ENCODE measurements at regions not wholly inside any gene's neighbourhood (a gene's known extent, or its start where the extent isn't known, plus 50 kb on each side); places are given as distances from the start of the nearest gene placed in this dataset.

DNA sequence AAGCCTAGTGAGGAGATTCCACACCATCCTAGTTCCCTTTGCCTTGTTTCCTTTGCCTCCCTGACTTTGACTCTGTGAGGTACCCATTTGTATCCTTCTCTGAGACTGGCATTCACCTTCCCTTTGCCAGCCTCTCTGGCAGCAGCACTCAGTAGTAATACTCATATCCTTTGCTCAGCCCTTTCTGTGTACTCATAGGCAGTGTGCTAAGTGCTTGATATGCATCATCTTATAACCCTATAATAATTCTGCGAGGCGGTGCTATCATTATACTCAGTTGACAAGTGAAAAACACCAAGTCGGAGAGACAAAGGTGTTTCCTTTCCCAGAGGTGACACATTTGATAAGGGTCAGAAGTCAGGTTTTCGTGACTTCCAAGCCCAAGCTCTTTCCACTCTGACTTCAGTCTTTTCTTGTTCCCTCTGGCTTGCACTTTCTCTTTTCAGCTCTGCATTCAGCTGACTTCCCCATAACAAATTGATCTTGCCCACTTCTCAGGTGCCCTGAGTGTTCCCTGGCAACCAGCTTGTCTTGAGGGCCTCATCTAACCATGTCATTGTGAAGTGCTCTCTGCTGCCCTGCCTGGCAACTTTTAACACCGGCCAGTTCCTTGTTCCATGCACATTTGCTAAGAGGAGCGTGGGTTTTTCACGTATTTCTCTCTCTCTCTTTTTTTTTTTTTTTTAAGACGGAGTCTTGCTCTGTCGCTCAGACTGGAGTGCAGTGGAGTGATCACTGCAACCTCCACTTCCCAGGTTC lies 94.5 kb upstream of the UPP2 start:
- DNase-seq, result no peak

GRCh38 chr2:158004126-158004764 lies 97.4 kb upstream of the UPP2 start:
- DNase-seq, result no peak

GRCh38 chr2:158002079-158002478 lies 99.6 kb upstream of the UPP2 start:
- DNase-seq, result no peak

GRCh38 chr2:157996799-157997198 lies 104.9 kb upstream of the UPP2 start:
- no peak for DNase-seq

- DNase-seq, result no peak
Measured at GRCh38 chr2:157995117-157995516, 106.6 kb upstream of the UPP2 start.

- DNase-seq, result no peak
Measured at GRCh38 chr2:157991932-157992331, 109.7 kb upstream of the UPP2 start.

DNA sequence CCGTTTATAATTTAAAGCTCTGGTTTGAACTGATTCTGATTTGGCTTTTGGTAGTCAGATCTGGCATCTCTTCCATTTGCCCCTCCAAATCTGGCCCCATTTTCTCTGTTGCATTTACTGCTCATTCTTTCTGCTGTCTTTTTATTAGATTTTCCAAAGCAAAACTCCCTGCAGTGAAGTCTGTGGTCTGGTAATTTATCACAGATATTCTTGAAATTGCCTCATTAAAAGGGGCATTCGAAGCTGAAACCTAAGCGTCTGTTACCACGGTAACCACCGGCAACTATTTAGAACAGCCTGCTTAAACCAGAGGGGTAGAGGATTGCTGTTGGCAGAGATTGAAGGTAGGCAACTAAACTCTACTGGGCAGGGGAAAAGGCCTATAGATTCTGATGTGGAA lies 111.5 kb upstream of the UPP2 start:
- DNase-seq, result no peak

GRCh38 chr2:157989227-157989626 lies 112.4 kb upstream of the UPP2 start:
- DNase-seq, result no peak

DNA sequence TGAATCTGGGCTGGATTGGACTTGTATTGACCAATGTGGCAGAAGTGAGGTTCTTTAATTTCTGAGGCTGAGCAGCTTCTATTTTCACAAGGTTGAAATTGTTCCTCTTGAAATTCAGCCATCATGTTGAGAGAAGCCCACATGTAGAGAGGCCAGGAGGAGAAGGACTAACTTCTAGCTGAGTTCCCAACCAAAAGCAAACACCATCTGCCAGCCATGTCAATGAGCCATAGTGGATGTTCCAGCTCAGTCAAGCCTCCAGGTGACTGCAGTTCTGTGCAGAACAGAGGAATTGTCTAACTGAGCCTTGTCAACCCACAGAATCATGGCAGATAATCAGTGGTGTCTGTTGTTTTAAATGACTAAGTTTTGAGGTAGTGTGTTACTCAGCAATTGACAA lies 110.6 kb upstream of the ACVR1 start:
- DNase-seq, result no peak

DNA sequence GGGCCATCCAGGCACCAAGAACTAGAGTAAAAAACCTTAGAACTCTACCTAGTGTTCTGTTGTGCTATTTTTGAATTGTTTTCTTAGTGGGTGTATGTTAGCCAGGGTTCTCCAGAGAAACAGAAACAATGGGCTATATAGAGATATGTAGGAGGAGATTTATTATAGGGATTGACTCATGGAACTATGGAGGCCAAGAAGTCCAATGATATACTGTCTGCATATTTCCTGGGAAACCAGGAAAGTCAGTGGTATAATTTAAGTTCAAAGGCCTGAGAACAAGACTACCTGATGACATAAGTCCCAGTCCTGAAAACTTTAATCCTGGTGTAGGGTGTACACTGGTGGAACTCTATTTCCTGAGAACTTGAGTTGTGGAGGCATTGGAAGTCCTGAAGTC lies 108.7 kb upstream of the ACVR1 start:
- DNase-seq, result no peak

- DNase-seq, result no peak
Measured at GRCh38 chr2:157980020-157980419, 103.9 kb upstream of the ACVR1 start.

DNA sequence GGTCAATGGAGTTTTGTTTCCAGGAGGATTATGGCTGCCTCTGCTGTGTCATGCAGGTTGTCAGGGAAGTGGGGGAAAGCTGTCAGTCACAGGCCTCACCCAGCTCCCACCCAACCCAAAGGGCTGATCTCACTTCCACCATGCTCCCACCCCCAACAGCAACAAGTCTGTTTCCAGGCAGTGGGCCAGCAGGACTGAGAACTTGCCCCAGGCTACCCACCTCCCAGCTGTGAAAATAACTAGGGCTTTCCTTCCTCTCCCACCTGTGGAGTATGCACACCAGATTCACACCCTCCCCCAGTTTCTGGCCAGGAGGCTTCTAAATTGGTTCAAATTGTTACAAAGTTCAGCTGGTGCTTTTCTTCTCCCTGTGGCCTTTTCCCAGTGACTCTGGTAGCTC lies 95.6 kb upstream of the ACVR1 start:
- no peak for DNase-seq

DNA sequence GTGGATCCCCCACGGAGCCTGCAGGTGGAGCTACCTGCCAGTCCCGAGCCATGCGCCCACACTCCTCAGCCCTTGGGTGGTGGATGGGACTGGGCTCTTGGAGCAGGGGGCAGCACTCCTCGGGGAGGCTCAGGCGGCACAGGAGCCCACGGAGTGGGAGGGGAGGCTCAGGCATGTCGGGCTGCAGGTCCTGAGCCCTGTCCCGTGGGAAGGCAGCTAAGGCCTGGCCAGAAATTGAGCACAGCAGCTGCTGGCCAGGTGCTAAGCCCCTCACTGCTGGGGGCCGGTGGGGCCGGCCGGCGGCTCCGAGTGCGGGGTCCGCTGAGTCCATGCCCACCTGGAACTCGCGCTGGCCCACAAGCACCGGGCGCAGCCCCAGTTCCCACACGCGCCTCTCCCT lies 91.7 kb upstream of the ACVR1 start:
- no peak for DNase-seq

- no peak for DNase-seq
Measured at GRCh38 chr2:157959249-157959648, 83.1 kb upstream of the ACVR1 start.

- DNase-seq, result no peak
Measured at GRCh38 chr2:157957596-157957995, 81.5 kb upstream of the ACVR1 start.

GRCh38 chr2:157952558-157952957 lies 76.4 kb upstream of the ACVR1 start:
- no peak for DNase-seq

DNA sequence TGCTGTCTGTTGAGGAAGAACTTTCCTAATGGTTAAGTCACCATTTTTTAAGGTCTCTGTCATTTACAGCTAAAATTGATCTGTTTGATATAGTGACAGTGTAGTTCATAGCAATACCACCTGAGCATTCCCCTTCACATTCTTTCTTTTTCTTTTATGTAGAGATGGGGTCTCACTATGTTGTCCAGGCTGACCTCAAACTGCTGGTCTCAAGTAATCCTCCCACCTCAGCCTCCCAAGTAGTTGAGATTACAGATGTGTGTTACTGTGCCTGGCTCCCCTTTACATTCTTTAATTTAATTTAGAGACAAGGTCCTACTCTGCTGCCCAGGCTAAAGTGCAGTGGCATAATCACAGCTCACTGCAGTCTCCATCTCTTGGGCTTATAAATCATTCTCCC lies 72.7 kb upstream of the ACVR1 start:
- no peak for DNase-seq

DNA sequence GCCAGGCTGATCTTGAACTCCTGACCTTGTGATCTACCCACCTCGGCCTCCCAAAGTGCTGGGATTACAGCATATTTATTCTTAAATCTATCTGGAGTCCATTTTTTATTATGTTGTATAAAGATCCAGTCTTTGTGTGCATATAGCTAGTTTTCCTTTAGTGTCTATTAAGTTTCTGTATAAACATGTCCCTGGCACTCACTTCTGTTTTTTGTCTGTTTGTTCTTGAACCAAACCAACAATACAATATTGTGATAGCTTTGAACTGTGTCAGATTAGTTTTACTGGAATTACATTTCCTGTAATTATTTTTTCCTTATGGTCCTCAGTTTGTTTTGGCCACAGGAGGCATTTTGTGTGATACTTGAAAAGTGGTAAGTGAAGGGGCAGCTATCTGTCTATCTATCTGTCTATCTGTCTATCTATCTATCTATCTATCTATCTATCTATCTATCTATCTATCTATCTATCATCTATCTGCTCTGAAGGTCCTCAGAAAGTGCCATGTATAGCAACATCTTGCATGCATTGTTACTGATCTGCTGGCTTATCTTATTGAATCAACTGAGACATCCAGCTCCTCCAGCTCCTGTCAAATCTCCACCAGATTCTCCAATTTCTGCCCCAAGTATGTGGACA lies 70.9 kb upstream of the ACVR1 start:
- no peak for DNase-seq

DNA sequence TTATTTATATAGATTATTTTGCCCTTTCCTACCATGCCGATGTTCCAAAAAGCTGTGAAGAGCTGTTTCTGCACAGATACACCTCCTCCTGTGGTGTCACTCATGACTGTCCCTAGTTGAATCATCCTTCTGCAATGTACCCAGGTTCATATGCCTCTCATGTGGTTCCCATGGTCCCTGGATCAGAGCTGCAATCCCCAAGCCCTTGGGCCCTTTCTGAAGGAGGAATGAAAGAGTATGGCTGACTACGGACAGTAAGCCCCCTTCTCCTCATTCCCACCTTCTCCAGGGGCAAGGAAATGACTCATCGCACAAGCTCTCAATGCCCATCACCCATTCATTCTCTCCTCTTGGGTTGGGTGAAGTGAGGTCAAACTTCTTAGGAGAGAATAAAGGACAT lies 63.9 kb upstream of the ACVR1 start:
- DNase-seq, result no peak

GRCh38 chr2:157938556-157938955 lies 62.4 kb upstream of the ACVR1 start:
- no peak for DNase-seq

GRCh38 chr2:157936406-157936805 lies 60.3 kb upstream of the ACVR1 start:
- DNase-seq, result no peak

- DNase-seq, result no peak
Measured at GRCh38 chr2:157935378-157935906, 59.3 kb upstream of the ACVR1 start.

GRCh38 chr2:157934684-157935377 lies 58.7 kb upstream of the ACVR1 start:
- no peak for DNase-seq
